CMK (cell line): ENCODE measurements at regions not wholly inside any gene's neighbourhood (a gene's known extent, or its start where the extent isn't known, plus 50 kb on each side); places are given as distances from the start of the nearest gene placed in this dataset.

Experiments
- DNase-seq: peaks from one replicate; pipeline ENCODE4 v3.0.0-alpha.2; 2010; ENCODE audit warnings: low read depth

GRCh38 chr1:69319287-69319686 is 248.4 kb upstream of the LRRC7 start:
- DNase-seq = no peak

- DNase-seq = no peak
These were observed 246.9 kb upstream of the LRRC7 start for GRCh38 chr1:69320757-69321211.

- no peak for DNase-seq
These were observed 246.4 kb upstream of the LRRC7 start for GRCh38 chr1:69321311-69321710.

GRCh38 chr1:69328186-69328585 is 239.5 kb upstream of the LRRC7 start:
- no peak for DNase-seq

GRCh38 chr1:69363236-69363635 is 204.5 kb upstream of the LRRC7 start:
- DNase-seq = no peak

GRCh38 chr1:69373520-69373919 is 194.2 kb upstream of the LRRC7 start:
- DNase-seq = no peak

GRCh38 chr1:69376408-69376807 is 191.3 kb upstream of the LRRC7 start:
- DNase-seq = no peak

- DNase-seq = no peak
These were observed 190.2 kb upstream of the LRRC7 start for GRCh38 chr1:69377507-69377906.

- DNase-seq = no peak
These were observed 179.7 kb upstream of the LRRC7 start for GRCh38 chr1:69388044-69388443.

GRCh38 chr1:69400128-69400527 is 167.6 kb upstream of the LRRC7 start:
- no peak for DNase-seq

GRCh38 chr1:69401879-69402278 is 165.8 kb upstream of the LRRC7 start:
- DNase-seq = no peak

GRCh38 chr1:69403756-69404320 is 163.9 kb upstream of the LRRC7 start:
- DNase-seq = no peak

GRCh38 chr1:69404486-69404885 is 163.2 kb upstream of the LRRC7 start:
- no peak for DNase-seq

- DNase-seq = no peak
These were observed 161.5 kb upstream of the LRRC7 start for GRCh38 chr1:69406244-69406643.

GRCh38 chr1:69409731-69410456 is 157.8 kb upstream of the LRRC7 start:
- DNase-seq = no peak

GRCh38 chr1:69410457-69410850 is 157.3 kb upstream of the LRRC7 start:
- no peak for DNase-seq

- no peak for DNase-seq
These were observed 156.8 kb upstream of the LRRC7 start for GRCh38 chr1:69410893-69411292.

- DNase-seq = no peak
These were observed 156.1 kb upstream of the LRRC7 start for GRCh38 chr1:69411617-69412016.

GRCh38 chr1:69413129-69413528 is 154.6 kb upstream of the LRRC7 start:
- DNase-seq = no peak

- no peak for DNase-seq
These were observed 153.1 kb upstream of the LRRC7 start for GRCh38 chr1:69414574-69414973.

GRCh38 chr1:69421286-69421685 is 146.4 kb upstream of the LRRC7 start:
- no peak for DNase-seq

- DNase-seq = no peak
These were observed 141.9 kb upstream of the LRRC7 start for GRCh38 chr1:69425871-69426270.

- no peak for DNase-seq
These were observed 141.3 kb upstream of the LRRC7 start for GRCh38 chr1:69426401-69426800.

- no peak for DNase-seq
These were observed 134.6 kb upstream of the LRRC7 start for GRCh38 chr1:69433073-69433472.
